Suprapubic skin (tissue), 4 donors: ENCODE measurements at regions not wholly inside any gene's neighbourhood (a gene's known extent, or its start where the extent isn't known, plus 50 kb on each side); places are given as distances from the start of the nearest gene placed in this dataset.

Experiments used
- DNase-seq, 2 donors: peaks; one replicate each; pipeline ENCODE4 v3.0.0-alpha.2; 2019; ENCODE audit warnings: low spot score in 2 of 2
- H3K27ac ChIP-seq: fragments of 200-600 bp; sonication (generic); one replicate; pipeline ENCODE4 v1.5.1; 2019
- H3K27me3 ChIP-seq: fragments of 200-600 bp; sonication (generic); one replicate; pipeline ENCODE4 v1.5.1; 2019
- H3K36me3 ChIP-seq: fragments of 200-600 bp; sonication (generic); one replicate; pipeline ENCODE4 v1.5.1; 2019
- H3K4me1 ChIP-seq: fragments of 200-600 bp; sonication (generic); one replicate; pipeline ENCODE4 v1.5.1; 2019
- H3K4me3 ChIP-seq: fragments of 200-600 bp; sonication (generic); one replicate; pipeline ENCODE4 v1.5.1; 2019; ENCODE audit warnings: mild to moderate bottlenecking
- H3K9me3 ChIP-seq: fragments of 200-600 bp; sonication (generic); one replicate; pipeline ENCODE4 v1.5.1; 2019
- EP300 ChIP-seq: sonication (generic); formaldehyde crosslinking; IDR thresholded peaks from one replicate; pipeline ENCODE4 v1.6.1; 2017; ENCODE audit warnings: antibody characterized with exemption
- POLR2A ChIP-seq, 2 donors: fragments of 450-650 bp; IDR thresholded peaks; one replicate each; pipeline ENCODE4 v1.6.1; 2017; ENCODE audit warnings: antibody characterized with exemption in 2 of 2, mild to moderate bottlenecking in 2 of 2, moderate library complexity in 2 of 2
- POLR2AphosphoS5 ChIP-seq, 3 donors: sonication (generic); formaldehyde crosslinking; IDR thresholded peaks; one replicate each; pipeline ENCODE4 v1.6.1; 2017; ENCODE audit warnings: antibody characterized with exemption in 3 of 3
- WGBS: methylation state at CpG from one replicate; pipeline ENCODE4 v1.1.5; 2018; 5-methylcytosine and 5-hydroxymethylcytosine counted together
- TF ChIP-seq, protein P1 (sequence below), 2 donors: fragments of 200-600 bp in 1 of 2; fragments of 450-650 bp in 1 of 2; sonication (generic) in 1 of 2; IDR thresholded peaks; one replicate each; pipeline ENCODE4 v1.5.1; 2016 to 2019; ENCODE audit warnings: antibody characterized with exemption in 2 of 2, mild to moderate bottlenecking in 1 of 2, moderate library complexity in 1 of 2

DNA sequence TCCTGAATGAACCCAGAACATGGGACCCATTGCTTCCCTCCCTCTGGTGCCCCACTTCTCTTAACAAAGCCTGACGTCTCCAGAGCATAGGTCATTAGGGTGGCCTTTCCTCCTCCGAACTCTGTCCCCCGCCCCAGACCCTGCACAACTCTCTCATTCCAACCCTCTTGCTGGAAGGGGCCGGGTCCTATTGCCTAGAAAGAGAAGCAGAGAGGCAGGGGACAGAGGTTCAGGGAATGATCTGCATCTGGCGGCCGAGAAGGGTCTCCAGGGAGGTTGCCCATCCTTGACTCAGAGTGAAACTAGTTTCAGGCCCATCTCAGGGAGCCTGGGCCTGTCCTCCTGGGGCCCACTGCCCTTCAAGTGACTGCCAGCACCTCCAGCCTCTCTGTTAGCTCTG, 79.0 kb downstream of the LINGO1 start:
- no peaks in the 10 kb centered on the region for H3K27me3 ChIP-seq
- H3K27ac ChIP-seq, result no peak overlapping the region
- H3K4me1 ChIP-seq, result no peaks in the 10 kb centered on the region
- no peaks in the 10 kb centered on the region for H3K9me3 ChIP-seq
- no peak for TF ChIP-seq POLR2A (IDR thresholded peaks at IDR 0.05)
- TF ChIP-seq EP300, result no peak
- no peak for TF ChIP-seq POLR2AphosphoS5 (IDR thresholded peaks at IDR 0.05)
- TF ChIP-seq, protein P1, sequence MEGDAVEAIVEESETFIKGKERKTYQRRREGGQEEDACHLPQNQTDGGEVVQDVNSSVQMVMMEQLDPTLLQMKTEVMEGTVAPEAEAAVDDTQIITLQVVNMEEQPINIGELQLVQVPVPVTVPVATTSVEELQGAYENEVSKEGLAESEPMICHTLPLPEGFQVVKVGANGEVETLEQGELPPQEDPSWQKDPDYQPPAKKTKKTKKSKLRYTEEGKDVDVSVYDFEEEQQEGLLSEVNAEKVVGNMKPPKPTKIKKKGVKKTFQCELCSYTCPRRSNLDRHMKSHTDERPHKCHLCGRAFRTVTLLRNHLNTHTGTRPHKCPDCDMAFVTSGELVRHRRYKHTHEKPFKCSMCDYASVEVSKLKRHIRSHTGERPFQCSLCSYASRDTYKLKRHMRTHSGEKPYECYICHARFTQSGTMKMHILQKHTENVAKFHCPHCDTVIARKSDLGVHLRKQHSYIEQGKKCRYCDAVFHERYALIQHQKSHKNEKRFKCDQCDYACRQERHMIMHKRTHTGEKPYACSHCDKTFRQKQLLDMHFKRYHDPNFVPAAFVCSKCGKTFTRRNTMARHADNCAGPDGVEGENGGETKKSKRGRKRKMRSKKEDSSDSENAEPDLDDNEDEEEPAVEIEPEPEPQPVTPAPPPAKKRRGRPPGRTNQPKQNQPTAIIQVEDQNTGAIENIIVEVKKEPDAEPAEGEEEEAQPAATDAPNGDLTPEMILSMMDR (IDR thresholded peaks at IDR 0.05), result no peak
- WGBS, result 81% methylated on average over 5 of the region's 6 CpGs
- no peaks in the 10 kb centered on the region for H3K36me3 ChIP-seq
- no peak for DNase-seq
- H3K4me3 ChIP-seq, result no peak overlapping the region

DNA sequence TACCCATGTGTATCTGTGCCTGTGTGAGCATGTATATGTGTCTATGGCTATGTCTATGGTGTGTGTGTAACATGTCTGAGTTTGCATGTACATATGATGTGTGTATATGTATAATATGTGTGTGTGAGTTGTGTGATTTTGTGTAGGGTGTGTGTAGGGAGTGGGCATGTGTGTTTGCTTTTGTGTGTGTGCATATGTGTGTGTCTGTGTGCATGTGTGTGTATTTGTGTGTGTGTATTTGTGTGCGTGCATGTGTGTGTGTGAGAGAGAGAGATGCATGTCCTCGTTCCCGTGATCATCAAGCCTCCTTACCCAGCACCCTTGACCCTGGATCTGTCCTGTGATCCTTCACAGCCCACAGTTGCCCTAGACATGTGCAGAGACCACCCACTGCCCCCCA, 79.5 kb downstream of the LINGO1 start:
- Histone ChIP-seq H3K27me3 (no peaks in the 10 kb centered on the region), H3K36me3 (no peaks in the 10 kb centered on the region), H3K27ac (no peak overlapping the region), H3K9me3 (no peaks in the 10 kb centered on the region), H3K4me3 (no peak overlapping the region), H3K4me1 (no peaks in the 10 kb centered on the region)
- WGBS, result 95% methylated on average over 3 of the region's 3 CpGs
- no peak for TF ChIP-seq POLR2A (IDR thresholded peaks at IDR 0.05)
- TF ChIP-seq, protein P1 (IDR thresholded peaks at IDR 0.05), result no peak
- TF ChIP-seq EP300, result no peak
- no peak for TF ChIP-seq POLR2AphosphoS5 (IDR thresholded peaks at IDR 0.05)
- no peak for DNase-seq

DNA sequence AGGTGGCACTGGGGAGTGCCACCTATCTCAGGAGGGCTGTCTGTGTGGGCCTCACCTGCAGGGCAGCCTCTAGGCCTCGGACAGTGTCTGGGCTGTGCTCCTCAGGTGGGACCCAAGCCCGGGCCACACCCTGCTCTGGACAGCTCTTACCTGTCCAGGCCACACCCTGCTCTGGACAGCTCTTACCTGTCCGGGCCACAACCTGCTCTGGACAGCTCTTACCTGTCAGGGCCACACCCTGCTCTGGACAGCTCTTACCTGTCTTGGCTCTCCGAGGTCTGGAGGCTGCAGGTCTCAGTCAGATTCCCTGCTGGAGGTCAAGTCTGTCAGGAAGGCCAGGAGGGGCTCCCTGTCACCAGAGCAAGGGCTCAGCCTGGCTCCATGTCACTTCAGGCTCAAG, 80.6 kb downstream of the LINGO1 start:
- no peaks in the 10 kb centered on the region for H3K4me1 ChIP-seq
- H3K9me3 ChIP-seq, result no peaks in the 10 kb centered on the region
- 100% methylated on average over 3 of the region's 4 CpGs for WGBS
- H3K27me3 ChIP-seq, result no peaks in the 10 kb centered on the region
- no peak for DNase-seq
- TF ChIP-seq EP300 (no peak), POLR2A (IDR thresholded peaks at IDR 0.05) (no peak), POLR2AphosphoS5 (IDR thresholded peaks at IDR 0.05) (no peak)
- TF ChIP-seq, protein P1 (IDR thresholded peaks at IDR 0.05), result no peak
- no peaks in the 10 kb centered on the region for H3K36me3 ChIP-seq
- no peak overlapping the region for H3K4me3 ChIP-seq
- H3K27ac ChIP-seq, result no peak overlapping the region

DNA sequence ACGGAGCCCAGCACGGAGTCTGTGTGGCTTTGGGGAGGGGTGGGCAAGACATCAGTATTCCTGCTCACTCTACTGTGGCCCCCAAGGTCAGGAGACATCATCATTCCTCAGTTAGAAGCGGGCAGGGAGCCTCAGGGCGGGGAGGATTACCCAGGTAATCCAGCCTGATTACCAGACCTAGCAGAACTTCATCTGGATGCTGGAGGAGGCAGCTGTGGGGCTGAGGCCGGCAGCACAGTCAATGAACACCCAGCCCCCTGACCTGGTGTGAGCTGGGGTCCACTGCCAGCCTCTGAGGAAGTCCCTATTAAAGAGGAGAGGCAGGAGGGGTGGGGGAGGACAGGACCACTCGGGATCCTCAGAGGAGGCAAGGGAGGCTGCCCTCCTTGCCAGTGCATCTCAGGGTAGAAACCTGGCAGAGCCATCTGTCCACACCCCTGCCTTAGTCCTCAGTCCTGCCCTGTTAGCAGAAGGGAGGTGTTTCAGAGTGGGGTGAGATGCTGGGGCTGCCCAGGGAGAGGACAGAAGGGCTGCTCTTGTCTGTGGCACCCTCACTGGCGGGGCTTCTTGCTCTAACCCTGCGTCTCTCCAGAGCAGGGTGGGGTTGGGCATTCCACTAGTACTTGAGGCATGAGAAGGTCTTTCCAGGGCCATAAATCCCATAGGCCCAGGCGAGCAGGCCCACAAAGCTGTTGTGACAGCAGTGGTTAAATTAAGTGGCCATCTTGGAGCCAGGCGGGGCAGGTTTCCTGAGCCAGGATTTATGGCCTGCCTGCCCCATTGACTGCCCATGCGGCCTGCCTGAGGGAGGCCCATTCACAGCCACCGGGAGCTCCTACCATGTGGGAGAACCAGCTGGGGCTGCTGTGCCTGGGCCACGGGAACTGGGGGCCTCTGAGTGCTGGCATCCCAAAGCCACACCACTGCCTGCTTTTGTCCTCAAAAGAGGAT, 82.1 kb downstream of the LINGO1 start:
- H3K4me1 ChIP-seq, result no peaks in the 10 kb centered on the region
- H3K36me3 ChIP-seq, result no peaks in the 10 kb centered on the region
- no peak overlapping the region for H3K27ac ChIP-seq
- DNase-seq, result no peak
- no peaks in the 10 kb centered on the region for H3K27me3 ChIP-seq
- no peaks in the 10 kb centered on the region for H3K9me3 ChIP-seq
- no peak overlapping the region for H3K4me3 ChIP-seq
- WGBS, result 73% methylated on average over 6 of the region's 13 CpGs
- TF ChIP-seq POLR2A (IDR thresholded peaks at IDR 0.05) (no peak), POLR2AphosphoS5 (IDR thresholded peaks at IDR 0.05) (no peak), EP300 (no peak)
- TF ChIP-seq, protein P1 (IDR thresholded peaks at IDR 0.05), result no peak

DNA sequence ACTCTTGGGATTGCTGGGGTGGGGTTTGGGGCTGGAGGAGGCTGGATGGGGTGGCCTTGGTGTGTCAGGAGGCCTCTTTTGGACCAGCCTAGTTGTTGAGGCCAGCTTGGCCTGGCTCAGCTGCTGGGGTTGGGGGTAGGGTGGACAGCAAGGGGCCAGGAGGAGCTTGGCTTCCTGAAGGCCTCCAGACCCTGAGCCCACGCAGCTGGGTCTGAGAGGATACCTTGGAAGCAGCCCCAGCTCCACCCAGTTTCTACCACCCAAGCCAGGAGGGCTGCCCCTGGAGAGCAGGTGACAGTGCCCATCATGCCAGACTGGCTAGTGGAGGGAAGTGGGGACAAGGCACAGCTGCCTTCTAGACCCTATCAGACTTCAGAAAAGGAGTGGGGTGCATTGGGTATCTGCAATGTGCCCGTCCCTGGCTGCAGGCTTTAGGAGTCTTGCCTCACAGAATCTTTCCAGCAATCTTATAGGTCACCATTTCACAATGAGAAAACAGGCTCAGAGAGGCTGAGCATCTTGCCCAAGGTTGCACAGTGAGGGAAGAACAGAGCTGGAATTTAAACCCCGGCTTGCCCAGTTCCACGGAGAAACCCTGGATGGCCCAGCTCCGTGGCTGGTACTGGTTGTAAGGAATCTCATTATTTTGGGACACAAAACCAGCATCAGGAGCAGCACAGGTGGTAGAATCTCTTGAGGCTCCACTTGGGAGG, 83.0 kb downstream of the LINGO1 start:
- Histone ChIP-seq H3K9me3 (no peaks in the 10 kb centered on the region), H3K27me3 (no peaks in the 10 kb centered on the region), H3K4me3 (no peak overlapping the region), H3K4me1 (no peaks in the 10 kb centered on the region), H3K36me3 (no peaks in the 10 kb centered on the region), H3K27ac (no peak overlapping the region)
- TF ChIP-seq POLR2A (IDR thresholded peaks at IDR 0.05), result no peak
- TF ChIP-seq, protein P1 (IDR thresholded peaks at IDR 0.05), result no peak
- TF ChIP-seq EP300, result no peak
- no peak for TF ChIP-seq POLR2AphosphoS5 (IDR thresholded peaks at IDR 0.05)
- DNase-seq, result no peak
- 80% methylated on average over 1 of the region's 5 CpGs for WGBS
